HG03354 (cell line): ENCODE measurements at regions not wholly inside any gene's neighbourhood (a gene's known extent, or its start where the extent isn't known, plus 50 kb on each side); places are given as distances from the start of the nearest gene placed in this dataset.
"Not testable (repeated sequence)": the region's sequence is repeated elsewhere in the genome, so short reads cannot be mapped to it uniquely, and the experiment has no call there.

Source experiments
- ATAC-seq: cut with Tn5 transposase; IDR thresholded peaks from one replicate; pipeline ENCODE4 v1.9.1; 2021; ENCODE audit warnings: mild to moderate bottlenecking; ENCODE audit not compliant: unreplicated experiment, poor library complexity, severe bottlenecking

- no peak for ATAC-seq
Measured at GRCh38 chr4:135994360-135994759, 1537.9 kb downstream of the PCDH18 start.

- ATAC-seq: no peak
Measured at GRCh38 chr4:135976860-135977259, 1555.4 kb downstream of the PCDH18 start.

- no peak for ATAC-seq
Measured at GRCh38 chr4:135966936-135967335, 1565.4 kb downstream of the PCDH18 start.

- ATAC-seq: no peak
Measured at GRCh38 chr4:135963009-135963408, 1569.3 kb downstream of the PCDH18 start.

- no peak for ATAC-seq
Measured at GRCh38 chr4:135949931-135950330, 1582.4 kb downstream of the PCDH18 start.

GRCh38 chr4:135948797-135949196 is 1583.5 kb downstream of the PCDH18 start:
- no peak for ATAC-seq

GRCh38 chr4:135941671-135942070 is 1590.6 kb downstream of the PCDH18 start:
- ATAC-seq: no peak

- no peak for ATAC-seq
Measured at GRCh38 chr4:135934026-135934425, 1598.3 kb downstream of the PCDH18 start.

- ATAC-seq: no peak
Measured at GRCh38 chr4:135927651-135928050, 1604.6 kb downstream of the PCDH18 start.

- ATAC-seq: no peak
Measured at GRCh38 chr4:135921081-135921480, 1611.2 kb downstream of the PCDH18 start.

GRCh38 chr4:135917011-135917410 is 1615.3 kb downstream of the PCDH18 start:
- ATAC-seq: no peak

GRCh38 chr4:135900956-135901355 is 1631.3 kb downstream of the PCDH18 start:
- ATAC-seq: no peak

GRCh38 chr4:135864304-135864703 is 1662.7 kb upstream of the PABPC4L start:
- ATAC-seq: not testable (repeated sequence)

GRCh38 chr4:135840781-135841180 is 1639.2 kb upstream of the PABPC4L start:
- ATAC-seq: no peak

GRCh38 chr4:135839712-135840111 is 1638.1 kb upstream of the PABPC4L start:
- no peak for ATAC-seq

GRCh38 chr4:135838889-135839288 is 1637.3 kb upstream of the PABPC4L start:
- no peak for ATAC-seq

- no peak for ATAC-seq
Measured at GRCh38 chr4:135834471-135834870, 1632.9 kb upstream of the PABPC4L start.

GRCh38 chr4:135833529-135833928 is 1631.9 kb upstream of the PABPC4L start:
- ATAC-seq: no peak

GRCh38 chr4:135824759-135825296 is 1623.2 kb upstream of the PABPC4L start:
- ATAC-seq: no peak

GRCh38 chr4:135804785-135805184 is 1603.2 kb upstream of the PABPC4L start:
- no peak for ATAC-seq

GRCh38 chr4:135777361-135777760 is 1575.8 kb upstream of the PABPC4L start:
- ATAC-seq: no peak

GRCh38 chr4:135775909-135776308 is 1574.3 kb upstream of the PABPC4L start:
- ATAC-seq: no peak
